Endothelial cell of umbilical vein (primary cell): ENCODE measurements at regions not wholly inside any gene's neighbourhood (a gene's known extent, or its start where the extent isn't known, plus 50 kb on each side); places are given as distances from the start of the nearest gene placed in this dataset.

ENCODE experiments used
- BruUV-seq: library from RNA; stranded (reverse); fragments of 400-500 nt; replicated peaks from 2 replicates; lab custom pipeline; 2021; lab: Mats Ljungman, UMichigan
- CTCF ChIA-PET: fragments of 300-600, 350-600 bp; sonication (Branson Sonifier 250); formaldehyde crosslinking; loops from one replicate; lab custom pipeline; 2021; ENCODE audit warnings: antibody characterized with exemption, inconsistent platforms; lab: Charles Lee
- POLR2A ChIA-PET: fragments of 300-600, 350-600 bp; sonication (Branson Sonifier 250); formaldehyde crosslinking; loops from one replicate; lab custom pipeline; 2021; ENCODE audit warnings: antibody characterized with exemption, inconsistent platforms; lab: Charles Lee
- DNase-seq: peaks from one replicate; pipeline ENCODE4 v3.0.0-alpha.2; 2011; ENCODE audit warnings: low read depth, low spot score
- FAIRE-seq: peaks from 2 replicates; lab custom pipeline; 2011; peaks lifted over from hg19 to GRCh38; lab: Jason Lieb, UNC
- H2AFZ ChIP-seq: 2 replicates; pipeline ENCODE4 v1.6.0; 2012; ENCODE audit warnings: low read depth, low read length, control low read depth, inconsistent platforms
- H3K27ac ChIP-seq: 2 replicates; pipeline ENCODE4 v1.5.1; 2011; ENCODE audit warnings: low read depth, mild to moderate bottlenecking, control low read depth, low read length, moderate library complexity; ENCODE audit not compliant: insufficient read depth
- H3K27me3 ChIP-seq, 2 experiments: 2 replicates each; pipeline versions ENCODE4 v1.6.0 to v1.6.1; 2011; ENCODE audit warnings: low read length in 2 of 2, mixed read lengths in 1 of 2; ENCODE audit not compliant: control insufficient read depth in 2 of 2, insufficient read depth in 2 of 2
- H3K36me3 ChIP-seq, 2 experiments: 2 replicates in 1 of 2; 3 replicates in 1 of 2; pipeline ENCODE4 v1.5.1; 2011; ENCODE audit warnings: low read length in 2 of 2, mild to moderate bottlenecking in 1 of 2, moderate library complexity in 1 of 2; ENCODE audit not compliant: control insufficient read depth in 2 of 2, insufficient read depth in 2 of 2; ENCODE audit errors: extremely low read depth in 1 of 2
- H3K4me1 ChIP-seq: 3 replicates; pipeline ENCODE4 v1.5.1; 2011; ENCODE audit warnings: mild to moderate bottlenecking, low read length; ENCODE audit not compliant: control insufficient read depth, insufficient read depth; ENCODE audit errors: extremely low read depth
- H3K4me2 ChIP-seq: 2 replicates; pipeline ENCODE4 v1.6.1; 2011; ENCODE audit warnings: low read length, control low read depth, mixed read lengths; ENCODE audit not compliant: insufficient read depth
- H3K4me3 ChIP-seq, 3 experiments: fragments of 200-600 bp in 1 of 3; sonication (generic), shearing (Covaris generic) in 1 of 3; replicated peaks in 1 of 3; 2 replicates each; pipeline ENCODE4 v1.5.1; 2011 to 2016; ENCODE audit warnings: control low read depth in 3 of 3, low read length in 3 of 3, mild to moderate bottlenecking in 2 of 3, inconsistent platforms in 1 of 3, low read depth in 1 of 3, moderate library complexity in 1 of 3; ENCODE audit not compliant: insufficient read depth in 1 of 3
- H3K79me2 ChIP-seq: 2 replicates; pipeline ENCODE4 v1.6.0; 2012; ENCODE audit warnings: low read length, inconsistent platforms; ENCODE audit not compliant: control insufficient read depth, insufficient read depth
- H3K9ac ChIP-seq: replicated peaks from 2 replicates; pipeline ENCODE3; 2011; ENCODE audit warnings: low read length, control low read depth; ENCODE audit not compliant: insufficient read depth; ENCODE audit errors: extremely low read depth
- H3K9me1 ChIP-seq: replicated peaks from 3 replicates; pipeline ENCODE4 v1.6.0; 2011; ENCODE audit warnings: mild to moderate bottlenecking, low read length; ENCODE audit not compliant: control insufficient read depth, insufficient read depth; ENCODE audit errors: extremely low read depth
- H3K9me3 ChIP-seq: replicated peaks from 2 replicates; pipeline ENCODE4 v1.5.1; 2012; ENCODE audit warnings: low read length, inconsistent platforms; ENCODE audit not compliant: control insufficient read depth, insufficient read depth
- H4K20me1 ChIP-seq: replicated peaks from 2 replicates; pipeline ENCODE3; 2011; ENCODE audit warnings: mild to moderate bottlenecking, low read length; ENCODE audit not compliant: control insufficient read depth, insufficient read depth; ENCODE audit errors: extremely low read depth
- CTCF ChIP-seq, 2 donors: IDR thresholded peaks; 1 replicate in 1 of 2; 2 replicates in 1 of 2; pipeline ENCODE4 v1.5.1; 2011; ENCODE audit warnings: low read length in 2 of 2, mild to moderate bottlenecking in 2 of 2, moderate library complexity in 2 of 2, control low read depth in 1 of 2, inconsistent platforms in 1 of 2, low read depth in 1 of 2; ENCODE audit not compliant: insufficient read depth in 1 of 2; ENCODE audit errors: extremely low read depth in 1 of 2
- EZH2 ChIP-seq: IDR thresholded peaks from 2 replicates; pipeline ENCODE4 v1.6.1; 2012; ENCODE audit warnings: borderline replicate concordance, low read depth, mild to moderate bottlenecking, moderate library complexity, low read length, inconsistent platforms; ENCODE audit not compliant: severe bottlenecking
- FOS ChIP-seq: IDR thresholded peaks from 2 replicates; pipeline ENCODE4 v1.6.1; 2011; ENCODE audit warnings: mild to moderate bottlenecking, low read length, moderate library complexity, borderline replicate concordance; ENCODE audit not compliant: insufficient read depth
- GATA2 ChIP-seq: IDR thresholded peaks from 2 replicates; pipeline ENCODE4 v1.7.0; 2011; ENCODE audit warnings: low read depth, mild to moderate bottlenecking, moderate library complexity, mixed read lengths, low read length; ENCODE audit not compliant: insufficient read length, insufficient read depth
- JUN ChIP-seq: IDR thresholded peaks from 2 replicates; pipeline ENCODE4 v1.6.1; 2011; ENCODE audit warnings: borderline replicate concordance, low read depth; ENCODE audit not compliant: insufficient read length, insufficient read depth
- MAX ChIP-seq: IDR thresholded peaks from 2 replicates; pipeline ENCODE4 v1.6.1; 2011; ENCODE audit not compliant: insufficient read depth, insufficient read length
- MYC ChIP-seq: IDR thresholded peaks from one replicate; pipeline ENCODE4 v1.6.1; 2011; ENCODE audit warnings: mild to moderate bottlenecking, low read depth, low read length
- POLR2A ChIP-seq: IDR thresholded peaks from 2 replicates; pipeline ENCODE4 v1.6.1; 2012; ENCODE audit warnings: low read depth, mild to moderate bottlenecking, control low read depth, low read length
- POLR2AphosphoS5 ChIP-seq: IDR thresholded peaks from 2 replicates; pipeline ENCODE4 v1.6.1; 2012; ENCODE audit warnings: low read depth, mild to moderate bottlenecking, control low read depth, low read length, moderate library complexity; ENCODE audit not compliant: insufficient read depth
- dilution Hi-C: fragments of 300-500 bp; cut with MboI; formaldehyde crosslinking; loops from one replicate; pipeline ENCODE4 v1.15.0; 2019; ENCODE audit warnings: low sequenced_read_pairs; ENCODE audit not compliant: extremely low pct_ligation_motif_present
- intact Hi-C: fragments of 100-400 bp; cut with micrococcal nuclease; formaldehyde crosslinking; loops from one replicate; pipeline ENCODE4 v1.10.0; 2022

GRCh38 chr17:77619851-77620250, 338.7 kb upstream of the TNRC6C start:
- intact Hi-C loops, result no loop called here
- Histone ChIP-seq H3K36me3 (no peaks in the 10 kb centered on the region), H3K4me1 (no peaks in the 10 kb centered on the region), H3K79me2 (no peaks in the 10 kb centered on the region), H3K4me2 (no peak overlapping the region), H3K27me3 (no peaks in the 10 kb centered on the region), H3K27ac (no peak overlapping the region), H3K4me3 (no peak overlapping the region), H2AFZ (no peak overlapping the region), H3K9me1 (no peaks in the 10 kb centered on the region), H3K9me3 (no peaks in the 10 kb centered on the region), H3K9ac (no peak overlapping the region), H4K20me1 (no peaks in the 10 kb centered on the region)
- ChIA-PET POLR2A (no interaction called here), CTCF (interaction anchor here (0.8 kb wide), 1 partner anchor 78 kb away, joined by 3 read pairs; no protein-coding TSS in a partner anchor)
- DNase-seq, result no peak
- TF ChIP-seq EZH2 (no peak), CTCF (IDR thresholded peaks at IDR 0.05; ENCODE audit: extremely low read depth in 1 of 2, insufficient read depth in 1 of 2, low read depth in 1 of 2, low read length in 2 of 2) (no peak), MAX (no peak), POLR2AphosphoS5 (no peak), JUN (no peak), MYC (no peak), GATA2 (no peak), FOS (no peak), POLR2A (no peak)
- FAIRE-seq, result no peak
- no TSS peak for BruUV-seq
- dilution Hi-C loops, result no loop called here
